Urinary bladder (tissue), 3 donors: ENCODE measurements at regions not wholly inside any gene's neighbourhood (a gene's known extent, or its start where the extent isn't known, plus 50 kb on each side); places are given as distances from the start of the nearest gene placed in this dataset.
"Not testable (repeated sequence)": the region's sequence is repeated elsewhere in the genome, so short reads cannot be mapped to it uniquely, and the experiment has no call there.

Source experiments
- DNase-seq: peaks from one replicate; pipeline ENCODE4 v3.0.0-alpha.2; 2015; ENCODE audit errors: extremely low spot score
- H3K27ac ChIP-seq: one replicate; pipeline ENCODE4 v1.5.1; 2013; ENCODE audit warnings: low read depth, mild to moderate bottlenecking, moderate library complexity
- H3K36me3 ChIP-seq: one replicate; pipeline ENCODE4 v1.6.1; 2013; ENCODE audit warnings: mild to moderate bottlenecking, moderate library complexity; ENCODE audit not compliant: insufficient read depth
- H3K4me1 ChIP-seq: one replicate; pipeline ENCODE4 v1.6.1; 2013; ENCODE audit warnings: mild to moderate bottlenecking, moderate library complexity; ENCODE audit not compliant: insufficient read depth
- H3K4me3 ChIP-seq: one replicate; pipeline ENCODE4 v1.5.1; 2013; ENCODE audit warnings: low read depth, low read length
- WGBS: extraction: QIAGEN DNeasy Blood & Tissue Kit; methylation state at CpG from one replicate; pipeline ENCODE4 v1.1.7; 2013; 5-methylcytosine and 5-hydroxymethylcytosine counted together
- donor health status: healthy with polysubstance abuse.
- donor health status: healthy.

- H3K4me3 ChIP-seq, result no peak overlapping the region
- no peak for DNase-seq
- H3K4me1 ChIP-seq, result no peaks in the 10 kb centered on the region
- WGBS, result 81% methylated on average over 9 of the region's 9 CpGs
- H3K27ac ChIP-seq, result no peak overlapping the region
- H3K36me3 ChIP-seq, result no peaks in the 10 kb centered on the region
These were observed 89.8 kb upstream of the CYRIA start for GRCh38 chr2:16755442-16755841.

- WGBS, result 100% methylated on average over 1 of the region's 1 CpG
- H3K36me3 ChIP-seq, DNase-seq, H3K4me3 ChIP-seq, H3K4me1 ChIP-seq, H3K27ac ChIP-seq: not testable (repeated sequence)
These were observed 87.4 kb upstream of the CYRIA start for GRCh38 chr2:16753025-16753424.

DNA sequence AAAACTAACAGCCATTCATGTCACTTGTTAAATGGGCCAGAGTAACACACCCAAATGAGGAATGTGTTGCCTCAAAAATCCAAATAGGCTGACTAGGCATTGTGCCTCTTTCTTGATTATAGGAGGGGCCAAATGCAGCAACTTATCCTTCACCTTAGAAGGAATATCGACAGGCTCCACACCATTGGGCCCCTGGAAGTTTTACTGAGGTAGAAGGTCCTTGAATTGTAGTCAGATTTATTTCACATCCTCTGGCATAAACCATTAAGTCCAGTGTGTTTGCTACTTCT is 85.2 kb upstream of the CYRIA start:
- not testable (repeated sequence) for DNase-seq, H3K4me3 ChIP-seq, H3K36me3 ChIP-seq, H3K27ac ChIP-seq, H3K4me1 ChIP-seq
- WGBS, result 94% methylated on average over 1 of the region's 1 CpG

DNA sequence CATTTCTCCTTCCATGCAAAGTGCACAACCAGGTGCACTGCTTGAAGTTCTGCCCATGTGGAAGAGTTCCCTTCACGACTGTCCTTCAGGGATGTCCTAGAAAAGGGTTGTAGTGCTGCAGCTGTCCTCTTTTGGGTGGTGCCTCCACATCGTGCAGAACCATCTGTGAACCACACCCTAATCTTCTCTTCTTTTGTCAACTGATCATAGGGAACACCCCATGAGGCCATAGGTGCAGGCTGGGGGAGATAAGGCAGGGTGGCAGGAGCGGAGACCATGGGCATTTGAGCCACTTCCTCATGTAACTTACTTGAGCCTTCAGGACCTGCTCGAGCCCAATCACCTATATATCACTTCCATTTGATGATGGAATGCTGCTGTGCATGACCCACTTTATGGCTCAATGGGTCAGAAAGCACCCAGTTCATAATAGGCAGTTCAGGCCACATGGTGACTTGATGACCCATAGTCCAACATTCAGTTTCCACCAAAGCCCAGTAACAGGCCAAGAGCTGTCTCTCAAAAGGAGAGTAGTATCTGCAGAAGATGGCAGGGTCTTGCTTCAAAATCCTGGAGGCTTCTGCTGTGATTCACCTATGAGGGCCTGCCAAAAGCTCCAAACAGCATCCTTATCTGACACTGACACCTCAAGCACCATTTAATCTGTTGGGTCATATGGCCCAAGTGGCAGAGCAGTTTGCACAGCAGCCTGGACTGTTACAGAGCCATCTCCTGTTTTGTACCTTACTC is 84.7 kb upstream of the CYRIA start:
- 86% methylated on average over 4 of the region's 4 CpGs for WGBS
- Histone ChIP-seq H3K27ac (no peak overlapping the region), H3K36me3 (no peaks in the 10 kb centered on the region), H3K4me3 (no peak overlapping the region), H3K4me1 (no peaks in the 10 kb centered on the region)
- DNase-seq, result no peak

GRCh38 chr2:16748511-16749266 is 83.1 kb upstream of the CYRIA start:
- H3K4me3 ChIP-seq, H3K4me1 ChIP-seq, DNase-seq, H3K36me3 ChIP-seq, H3K27ac ChIP-seq: not testable (repeated sequence)
- 82% methylated on average over 1 of the region's 1 CpG for WGBS

- Histone ChIP-seq H3K4me3 (no peak overlapping the region), H3K27ac (no peak overlapping the region), H3K4me1 (no peaks in the 10 kb centered on the region), H3K36me3 (no peaks in the 10 kb centered on the region)
- DNase-seq, result no peak
- 72% methylated on average over 2 of the region's 2 CpGs for WGBS
These were observed 82.1 kb upstream of the CYRIA start for GRCh38 chr2:16747689-16748088.

DNA sequence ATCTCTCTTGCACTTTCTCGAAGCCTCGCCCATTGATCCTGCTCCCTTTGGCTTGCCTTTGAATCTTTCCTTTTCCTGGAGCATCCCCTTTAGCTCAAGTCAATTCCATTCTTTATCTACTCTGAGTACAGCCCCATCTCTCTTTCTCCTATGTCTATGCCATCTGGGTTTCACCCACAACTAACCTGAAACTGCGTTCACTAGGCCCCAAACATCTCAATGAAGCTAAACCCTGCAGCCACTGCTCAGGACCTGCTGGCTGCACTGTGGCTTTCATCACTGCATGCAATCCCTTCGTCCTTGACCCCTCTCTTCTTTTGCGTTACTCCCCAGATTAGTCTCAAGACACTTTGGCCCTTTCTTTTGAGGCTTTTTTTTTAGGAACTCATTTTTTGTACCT is 81.6 kb upstream of the CYRIA start:
- no peak for DNase-seq
- no peak overlapping the region for H3K4me3 ChIP-seq
- H3K36me3 ChIP-seq, result no peaks in the 10 kb centered on the region
- no peaks in the 10 kb centered on the region for H3K4me1 ChIP-seq
- WGBS, result 95% methylated on average over 5 of the region's 5 CpGs
- no peak overlapping the region for H3K27ac ChIP-seq

GRCh38 chr2:16746833-16747232 is 81.2 kb upstream of the CYRIA start:
- no peak overlapping the region for H3K4me3 ChIP-seq
- 67% methylated on average over 3 of the region's 3 CpGs for WGBS
- H3K27ac ChIP-seq, result no peak overlapping the region
- no peaks in the 10 kb centered on the region for H3K4me1 ChIP-seq
- H3K36me3 ChIP-seq, result no peaks in the 10 kb centered on the region
- no peak for DNase-seq

- no peaks in the 10 kb centered on the region for H3K36me3 ChIP-seq
- 85% methylated on average over 4 of the region's 4 CpGs for WGBS
- DNase-seq, result no peak
- no peak overlapping the region for H3K4me3 ChIP-seq
- no peak overlapping the region for H3K27ac ChIP-seq
- H3K4me1 ChIP-seq, result no peaks in the 10 kb centered on the region
These were observed 80.7 kb upstream of the CYRIA start for GRCh38 chr2:16746329-16746728.

GRCh38 chr2:16745466-16745865 is 79.8 kb upstream of the CYRIA start:
- Histone ChIP-seq H3K4me1 (no peaks in the 10 kb centered on the region), H3K27ac (no peak overlapping the region)

GRCh38 chr2:16744521-16744920 is 78.9 kb upstream of the CYRIA start:
- no peaks in the 10 kb centered on the region for H3K36me3 ChIP-seq
- no peaks in the 10 kb centered on the region for H3K4me1 ChIP-seq
- H3K4me3 ChIP-seq, result no peak overlapping the region
- no peak for DNase-seq
- no peak overlapping the region for H3K27ac ChIP-seq

More at GRCh38 chr2:16745466-16745865, 79.8 kb upstream of the CYRIA start:
- H3K4me3 ChIP-seq, result no peak overlapping the region
- no peaks in the 10 kb centered on the region for H3K36me3 ChIP-seq
- 83% methylated on average over 5 of the region's 5 CpGs for WGBS
- DNase-seq, result no peak

DNA sequence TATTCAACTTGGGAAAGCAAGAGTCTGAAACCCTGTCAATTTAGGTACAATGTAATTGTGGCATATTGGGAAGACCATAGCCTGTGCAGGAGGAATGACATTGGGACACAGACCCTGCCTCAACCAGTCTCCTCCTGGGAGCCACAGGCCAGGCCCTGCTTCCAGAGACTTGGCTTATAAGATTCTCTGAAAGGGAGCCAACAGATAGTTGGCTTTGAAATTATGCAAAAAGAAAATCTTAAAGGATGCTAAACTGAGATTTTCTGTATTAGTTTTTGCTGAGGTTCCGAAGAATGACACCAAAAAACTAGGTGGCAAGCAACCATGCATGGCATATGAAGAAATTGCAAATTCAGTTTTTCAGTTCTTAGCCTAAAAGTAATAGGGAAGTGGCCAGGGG is 76.4 kb upstream of the CYRIA start:
- H3K4me1 ChIP-seq, result peaks cover 2% of the 10 kb centered on the region
- no peak overlapping the region for H3K27ac ChIP-seq
- no peaks in the 10 kb centered on the region for H3K36me3 ChIP-seq
- no peak overlapping the region for H3K4me3 ChIP-seq
- no peak for DNase-seq
- 90% methylated on average over 1 of the region's 1 CpG for WGBS

DNA sequence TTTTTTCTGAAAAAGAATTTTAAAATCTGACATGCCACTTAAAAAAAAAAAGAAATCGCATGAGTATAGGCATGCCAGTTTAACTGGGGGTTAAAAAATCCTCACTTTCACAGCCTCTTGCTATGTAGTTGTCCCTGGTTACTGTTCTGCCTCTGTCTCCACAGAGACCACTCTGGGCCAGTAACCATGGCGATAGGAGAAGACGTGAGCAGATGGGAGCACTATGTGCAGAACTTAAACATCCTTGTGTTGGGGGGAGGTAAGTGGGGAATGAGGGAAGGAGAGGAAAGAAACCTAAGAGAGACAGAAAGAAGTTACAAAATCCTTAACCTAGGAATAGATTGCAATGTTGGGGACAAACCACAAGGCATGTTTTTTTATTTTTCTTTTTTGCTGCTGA is 75.9 kb upstream of the CYRIA start:
- peaks cover 2% of the 10 kb centered on the region for H3K4me1 ChIP-seq
- no peak overlapping the region for H3K4me3 ChIP-seq
- 77% methylated on average over 3 of the region's 3 CpGs for WGBS
- DNase-seq, result no peak
- H3K36me3 ChIP-seq, result no peaks in the 10 kb centered on the region
- H3K27ac ChIP-seq, result no peak overlapping the region

DNA sequence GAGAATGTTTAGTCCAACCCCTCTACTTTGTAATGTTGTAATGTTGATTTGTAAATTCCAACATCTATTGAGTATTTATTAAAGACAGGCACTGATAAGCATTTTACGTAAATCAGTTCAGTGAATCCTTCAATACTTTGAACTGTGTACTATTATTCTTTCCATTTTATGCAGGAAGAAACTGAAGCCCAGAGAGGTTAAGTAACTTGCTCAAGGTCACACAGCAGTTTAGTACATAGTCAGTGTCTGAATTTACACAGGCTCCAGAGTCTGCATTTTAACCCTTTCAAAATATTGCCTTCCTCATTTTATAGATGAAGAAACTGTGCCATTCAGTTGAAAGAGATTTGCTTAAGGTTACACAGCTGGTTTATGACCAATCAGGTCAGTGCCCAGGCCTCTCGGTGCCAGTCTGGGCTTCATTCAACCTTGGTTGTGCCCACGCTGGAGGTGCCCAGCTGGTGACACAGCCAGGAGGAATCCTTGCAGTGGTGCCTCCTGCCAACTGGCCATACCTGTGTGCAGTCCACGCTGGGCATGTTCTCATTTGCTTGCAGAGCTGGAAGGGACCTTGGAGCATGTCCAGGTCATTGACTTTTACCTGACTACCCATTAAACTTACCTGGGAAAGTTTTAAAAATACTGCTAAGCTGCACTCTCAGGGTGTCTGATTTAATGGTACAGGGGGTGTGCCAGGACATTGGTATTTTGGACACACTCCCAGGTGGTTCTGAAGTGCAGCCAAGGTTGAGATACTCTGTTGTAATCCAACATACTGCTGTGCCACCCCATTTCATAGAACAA is 74.3 kb upstream of the CYRIA start:
- no peak for DNase-seq
- no peak overlapping the region for H3K27ac ChIP-seq
- no peak overlapping the region for H3K4me3 ChIP-seq

More for the DNA sequence above, 74.3 kb upstream of the CYRIA start:
- WGBS, result 85% methylated on average over 4 of the region's 4 CpGs
- Histone ChIP-seq H3K36me3 (no peaks in the 10 kb centered on the region), H3K4me1 (peaks cover 2% of the 10 kb centered on the region)
